ENCODE measurements at regions not wholly inside any gene's neighbourhood (a gene's known extent, or its start where the extent isn't known, plus 50 kb on each side); places are given as distances from the start of the nearest gene placed in this dataset.

- no peak overlapping the region for H3K4me3 ChIP-seq (replicated peaks; ENCODE audit: low read depth, low read length)
- no peak for TF ChIP-seq CTCF (IDR thresholded peaks at IDR 0.05; ENCODE audit: low read depth, low read length, missing control alignments)
- no peak for DNase-seq (ENCODE audit: extremely low read depth, low read depth)
These were observed 64.8 kb upstream of the INSIG1 start for GRCh38 chr7:155232911-155233310.

GRCh38 chr7:155233311-155234157, 64.1 kb upstream of the INSIG1 start:
- peak; percentile 63 for DNase-seq (ENCODE audit: extremely low read depth, low read depth)
- no peak overlapping the region for H3K4me3 ChIP-seq (replicated peaks; ENCODE audit: low read depth, low read length)
- TF ChIP-seq CTCF (IDR thresholded peaks at IDR 0.05; ENCODE audit: low read depth, low read length, missing control alignments) = no peak

GRCh38 chr7:155234158-155234492, 63.6 kb upstream of the INSIG1 start:
- DNase-seq (ENCODE audit: extremely low read depth, low read depth) = no peak

GRCh38 chr7:155234950-155235789, 62.5 kb upstream of the INSIG1 start:
- TF ChIP-seq CTCF (IDR thresholded peaks at IDR 0.05; ENCODE audit: low read depth, low read length, missing control alignments) = no peak
- no peak overlapping the region for H3K4me3 ChIP-seq (replicated peaks; ENCODE audit: low read depth, low read length)
- DNase-seq (ENCODE audit: extremely low read depth, low read depth) = no peak

More at GRCh38 chr7:155234158-155234492, 63.6 kb upstream of the INSIG1 start:
- no peak for TF ChIP-seq CTCF (IDR thresholded peaks at IDR 0.05; ENCODE audit: low read depth, low read length, missing control alignments)
- no peak overlapping the region for H3K4me3 ChIP-seq (replicated peaks; ENCODE audit: low read depth, low read length)

- no peak overlapping the region for H3K4me3 ChIP-seq (replicated peaks; ENCODE audit: low read depth, low read length)
- no peak for DNase-seq (ENCODE audit: extremely low read depth, low read depth)
- TF ChIP-seq CTCF (IDR thresholded peaks at IDR 0.05; ENCODE audit: low read depth, low read length, missing control alignments) = no peak
These were observed 61.3 kb upstream of the INSIG1 start for GRCh38 chr7:155236386-155236785.

- H3K4me3 ChIP-seq (replicated peaks; ENCODE audit: low read depth, low read length) = no peak overlapping the region
- DNase-seq (ENCODE audit: extremely low read depth, low read depth) = no peak
- TF ChIP-seq CTCF (IDR thresholded peaks at IDR 0.05; ENCODE audit: low read depth, low read length, missing control alignments) = no peak
These were observed 60.4 kb upstream of the INSIG1 start for GRCh38 chr7:155237297-155237696.

Data from HFF-Myc (cell line).